GM12891 (cell line): ENCODE measurements at regions not wholly inside any gene's neighbourhood (a gene's known extent, or its start where the extent isn't known, plus 50 kb on each side); places are given as distances from the start of the nearest gene placed in this dataset.
"Not testable (repeated sequence)": the region's sequence is repeated elsewhere in the genome, so short reads cannot be mapped to it uniquely, and the experiment has no call there.

Experiments
- DNase-seq: peaks from one replicate; pipeline ENCODE4 v3.0.0; 2011; ENCODE audit warnings: low spot score; ENCODE audit not compliant: insufficient read length
- FAIRE-seq: peaks from 2 replicates; lab custom pipeline; 2011; peaks lifted over from hg19 to GRCh38; lab: Jason Lieb, UNC
- PAX5 ChIP-seq: IDR thresholded peaks from 2 replicates; pipeline ENCODE4 v1.6.1; 2011; ENCODE audit warnings: low read length, moderate library complexity, mild to moderate bottlenecking; ENCODE audit not compliant: insufficient read depth, severe bottlenecking
- POLR2A ChIP-seq: IDR thresholded peaks from 2 replicates; pipeline ENCODE4 v1.6.1; 2011; ENCODE audit warnings: low read depth, low read length, control low read depth
- POLR2AphosphoS5 ChIP-seq: IDR thresholded peaks from 2 replicates; pipeline ENCODE4 v1.6.1; 2011; ENCODE audit warnings: low read depth, low read length, control low read depth
- POU2F2 ChIP-seq: IDR thresholded peaks from 2 replicates; pipeline ENCODE4 v1.6.1; 2011; ENCODE audit warnings: low read depth, mild to moderate bottlenecking, control low read depth, low read length, moderate library complexity
- SPI1 ChIP-seq: IDR thresholded peaks from 2 replicates; pipeline ENCODE4 v1.6.1; 2011; ENCODE audit warnings: low read depth, low read length, control low read depth
- TAF1 ChIP-seq: IDR thresholded peaks from 2 replicates; pipeline ENCODE4 v1.6.1; 2011; ENCODE audit warnings: low read depth, low read length, control low read depth

DNA sequence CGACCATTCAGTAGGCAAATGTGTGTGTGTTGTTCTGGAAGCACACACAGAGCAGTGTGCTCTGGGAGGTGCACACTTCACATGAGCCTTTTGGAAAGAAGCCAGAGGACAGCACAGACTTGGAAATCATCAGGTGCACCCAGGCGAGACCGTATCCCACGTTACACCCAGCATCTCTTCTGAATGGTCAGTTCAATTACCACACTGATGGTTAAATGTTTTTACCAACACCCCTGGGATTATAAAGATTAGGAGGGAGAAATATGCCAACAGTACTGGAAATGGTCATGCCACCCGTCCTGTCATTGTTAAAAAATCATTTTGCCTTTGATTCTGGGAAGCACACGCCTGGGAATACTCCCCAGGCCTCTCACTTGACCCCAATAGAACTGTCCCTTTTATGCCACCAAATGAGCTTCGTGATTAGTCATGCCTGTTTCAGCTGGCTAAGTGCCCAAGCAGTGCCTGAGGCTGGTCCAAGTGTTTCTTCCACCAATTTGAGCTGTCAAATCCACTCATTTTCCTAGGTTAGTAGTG lies 183.7 kb downstream of the NRP2 start:
- DNase-seq, result no peak
- no peak for FAIRE-seq
- TF ChIP-seq PAX5, result no peak
- no peak for TF ChIP-seq SPI1
- TF ChIP-seq TAF1, result no peak
- no peak for TF ChIP-seq POU2F2
- TF ChIP-seq POLR2AphosphoS5, result no peak
- TF ChIP-seq POLR2A, result no peak

DNA sequence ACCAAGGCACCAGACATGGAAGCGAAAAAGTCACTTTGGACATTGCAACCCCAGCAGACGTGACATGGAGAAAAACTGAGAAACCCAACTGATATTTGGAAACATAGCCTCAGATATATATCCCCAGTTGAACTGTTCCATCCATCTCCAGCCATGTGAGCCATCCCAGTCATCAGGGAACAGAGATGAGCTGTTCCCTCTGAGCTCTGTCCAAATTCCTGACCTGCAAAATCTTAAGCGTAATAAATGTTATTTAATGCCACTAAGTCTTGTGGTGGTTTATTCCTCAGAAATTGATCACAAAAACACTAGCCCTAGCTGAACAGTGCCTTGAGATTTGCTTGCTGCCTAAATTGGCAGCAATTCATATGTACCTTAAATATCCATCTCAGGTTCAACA lies 182.8 kb downstream of the NRP2 start:
- FAIRE-seq (no peak), DNase-seq (no peak)
- no peak for TF ChIP-seq PAX5
- TF ChIP-seq POLR2AphosphoS5, result no peak
- no peak for TF ChIP-seq POLR2A
- no peak for TF ChIP-seq SPI1
- no peak for TF ChIP-seq POU2F2
- TF ChIP-seq TAF1, result no peak

DNA sequence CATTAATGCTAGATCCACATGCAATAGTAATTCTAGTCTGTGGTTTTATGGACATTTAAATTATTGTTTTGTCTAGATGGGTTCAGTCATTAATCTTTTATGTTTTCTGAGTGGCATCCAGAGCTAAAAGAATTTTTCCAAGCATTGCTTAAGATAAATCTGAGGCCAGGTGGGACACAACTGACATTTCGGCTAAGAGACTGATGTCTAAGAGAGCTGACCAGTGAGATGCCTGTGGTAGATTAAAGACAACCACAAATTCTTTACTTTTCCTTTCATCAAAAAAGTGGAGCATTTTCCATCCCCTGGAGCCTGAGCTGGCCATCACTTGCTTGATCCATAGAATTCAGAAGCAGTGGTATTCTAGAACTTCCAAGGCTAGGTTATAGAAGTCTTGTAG lies 182.2 kb downstream of the NRP2 start:
- DNase-seq, result no peak
- FAIRE-seq, result no peak
- TF ChIP-seq SPI1 (no peak), TAF1 (no peak), POU2F2 (no peak), POLR2AphosphoS5 (no peak), PAX5 (no peak), POLR2A (no peak)

DNA sequence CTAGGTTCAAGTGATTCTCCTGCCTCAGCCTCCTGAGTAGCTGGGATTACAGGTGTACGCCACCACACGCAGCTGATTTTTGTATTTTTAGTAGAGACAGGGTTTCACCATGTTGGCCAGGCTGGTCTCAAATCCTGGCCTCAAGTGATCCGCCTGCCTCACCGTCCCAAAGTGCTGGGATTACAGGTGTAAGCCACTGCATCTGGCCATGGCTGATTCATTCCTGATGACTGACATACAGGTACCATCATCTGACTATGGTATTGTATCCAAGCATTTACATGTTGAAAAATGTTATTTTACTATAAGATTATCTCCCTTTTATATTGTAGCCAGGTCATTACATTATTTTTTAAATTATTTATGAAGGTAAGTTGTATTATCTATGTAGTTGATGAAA lies 180.5 kb downstream of the NRP2 start:
- not testable (repeated sequence) for FAIRE-seq, DNase-seq

DNA sequence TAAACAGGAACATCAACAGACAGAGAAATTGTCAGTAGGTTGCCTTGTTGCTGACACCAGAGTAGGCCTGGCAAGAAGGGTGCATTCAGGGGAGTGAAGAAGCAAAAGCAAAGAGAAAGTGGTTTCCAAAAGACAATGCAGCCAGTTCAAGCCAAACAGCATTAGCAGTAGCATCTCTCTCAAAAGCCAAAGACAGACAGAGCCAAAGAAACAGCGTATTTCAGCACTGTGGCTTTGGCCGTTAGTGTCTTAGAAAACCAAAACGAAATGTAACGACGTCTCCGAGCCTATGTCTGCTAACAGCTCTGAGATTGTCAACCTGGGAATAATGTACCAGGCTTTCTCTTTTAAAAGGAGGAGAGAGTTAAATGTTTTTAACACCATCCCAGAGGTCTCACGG lies 178.6 kb downstream of the NRP2 start:
- TF ChIP-seq SPI1 (no peak), POLR2AphosphoS5 (no peak), TAF1 (no peak)

DNA sequence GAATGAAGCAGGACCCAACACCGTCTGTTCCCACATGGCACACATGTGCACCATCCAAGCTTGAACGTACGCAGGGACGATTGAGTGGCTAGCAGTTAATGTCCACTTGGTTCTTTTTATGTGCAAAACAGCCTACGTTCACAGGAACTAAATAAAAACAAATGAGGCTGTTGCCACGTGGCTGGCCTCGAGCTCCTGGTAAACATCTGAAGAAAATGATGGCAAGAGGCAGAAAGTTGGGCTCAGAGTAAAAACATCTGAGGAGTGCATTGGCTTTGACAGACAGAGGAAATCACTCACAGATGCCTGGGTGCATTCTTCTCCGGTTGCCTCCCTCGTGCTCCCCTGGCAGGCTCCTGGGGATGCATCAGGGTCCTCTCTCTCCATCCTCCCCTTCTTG lies 177.9 kb downstream of the NRP2 start:
- no peak for DNase-seq
- TF ChIP-seq SPI1 (no peak), POLR2A (no peak), POLR2AphosphoS5 (no peak), TAF1 (no peak), POU2F2 (no peak), PAX5 (no peak)
- FAIRE-seq, result no peak

More for the DNA sequence above, 178.6 kb downstream of the NRP2 start:
- no peak for FAIRE-seq
- no peak for DNase-seq

DNA sequence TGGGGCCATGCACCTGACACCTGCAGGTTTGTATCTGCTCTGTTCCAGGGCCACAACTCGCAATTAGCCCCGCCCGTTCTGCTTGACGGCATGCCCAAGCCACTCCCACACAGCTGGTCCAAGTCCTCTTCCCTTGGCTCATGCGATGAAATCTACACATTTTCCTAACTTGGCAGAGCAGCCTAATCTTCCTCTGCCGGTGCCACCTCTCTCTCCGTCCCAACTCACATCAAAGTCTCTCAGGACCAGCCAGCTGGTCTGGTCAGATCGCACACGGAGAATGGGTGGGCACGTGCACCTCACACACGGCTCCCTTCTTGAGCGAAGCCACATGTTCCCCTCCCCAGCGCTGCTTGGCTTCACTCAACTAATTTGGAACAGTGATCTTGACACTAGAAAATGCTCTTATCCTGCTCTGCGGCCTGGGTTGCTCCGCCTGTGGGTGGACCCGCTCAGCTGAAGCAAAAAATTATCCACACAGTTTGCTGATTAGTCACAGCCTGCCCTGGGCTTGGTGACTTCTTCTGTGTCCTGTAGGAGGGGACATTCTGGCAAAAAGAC lies 176.7 kb downstream of the NRP2 start:
- DNase-seq (no peak), FAIRE-seq (no peak)
- no peak for TF ChIP-seq PAX5
- no peak for TF ChIP-seq SPI1
- no peak for TF ChIP-seq POLR2A
- no peak for TF ChIP-seq POLR2AphosphoS5
- no peak for TF ChIP-seq TAF1
- TF ChIP-seq POU2F2, result no peak

DNA sequence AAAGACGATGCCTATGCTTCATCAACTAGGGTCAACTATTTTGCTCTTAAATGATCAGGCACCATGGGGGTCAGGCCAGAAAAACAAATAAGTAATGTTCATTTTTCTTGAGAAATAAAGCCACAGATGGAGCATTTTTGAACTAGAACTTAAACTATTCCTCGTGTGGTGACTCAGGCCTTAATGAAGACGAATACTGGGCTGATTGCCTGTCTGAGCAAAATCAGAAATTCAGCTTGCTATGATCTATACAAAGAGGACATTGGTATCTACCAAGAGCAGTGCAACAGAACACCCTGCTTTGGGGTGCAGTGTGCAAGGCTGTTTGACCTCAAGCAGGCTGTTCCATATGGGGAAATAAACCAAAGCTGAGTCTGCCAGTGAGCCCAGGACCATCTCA lies 176.0 kb downstream of the NRP2 start:
- TF ChIP-seq PAX5 (no peak), POU2F2 (no peak), TAF1 (no peak), POLR2AphosphoS5 (no peak), SPI1 (no peak), POLR2A (no peak)
- DNase-seq, result no peak
- FAIRE-seq, result no peak

DNA sequence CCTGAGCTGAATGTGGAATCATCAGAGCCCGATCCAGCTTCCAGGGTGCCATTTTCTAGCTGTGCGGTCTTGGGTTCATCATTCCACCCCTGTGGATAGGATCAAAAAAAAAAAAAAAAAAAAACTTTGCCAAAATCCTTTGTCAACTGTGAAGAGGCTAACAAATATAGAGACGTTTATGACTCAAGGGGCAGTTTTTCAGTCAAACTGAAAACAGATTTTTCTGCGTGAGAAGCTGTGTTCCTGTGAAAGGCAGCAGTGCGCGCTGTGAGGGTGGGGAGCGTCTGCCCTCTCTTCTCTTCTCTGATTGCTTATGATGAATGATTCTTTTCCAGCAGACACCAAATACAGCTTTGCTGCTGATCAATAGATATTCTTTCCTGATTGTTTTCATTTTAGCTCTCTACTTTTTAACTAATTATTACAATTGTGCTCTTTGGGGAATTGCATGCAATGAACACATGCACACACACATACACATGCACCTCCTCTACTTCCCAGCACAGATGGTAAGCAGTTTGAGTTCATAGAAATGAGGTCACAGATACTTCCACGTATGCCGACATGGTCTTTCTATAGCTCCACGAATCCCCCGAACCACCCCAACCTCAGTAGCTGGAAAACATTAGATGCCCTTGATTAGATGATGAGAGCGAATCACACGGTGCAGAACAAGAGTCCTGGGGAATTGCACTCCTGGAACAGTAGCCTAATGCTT lies 175.4 kb downstream of the NRP2 start:
- DNase-seq (no peak), FAIRE-seq (no peak)
- no peak for TF ChIP-seq SPI1
- TF ChIP-seq PAX5, result no peak
- TF ChIP-seq TAF1, result no peak
- TF ChIP-seq POLR2AphosphoS5, result no peak
- TF ChIP-seq POLR2A, result no peak
- TF ChIP-seq POU2F2, result no peak

DNA sequence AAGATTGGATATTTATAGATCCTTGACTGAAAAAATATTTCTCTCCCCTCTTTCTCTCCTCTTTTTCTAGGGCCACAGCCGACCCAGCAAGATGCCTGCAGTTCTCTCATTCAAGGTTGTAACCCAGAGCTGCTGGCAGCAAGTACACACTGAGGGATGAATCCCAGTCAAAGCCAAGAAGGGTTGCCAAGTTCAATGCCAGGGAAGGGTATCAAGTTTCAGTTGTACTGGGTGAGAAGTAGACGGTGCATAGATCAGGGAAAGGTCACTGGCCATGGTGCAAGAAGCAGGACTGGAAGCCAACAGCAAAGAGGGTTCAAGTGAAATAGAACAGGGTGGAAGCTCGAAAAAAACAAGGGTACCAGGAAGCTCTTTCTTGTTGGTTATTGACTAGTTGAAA lies 170.2 kb downstream of the NRP2 start:
- no peak for DNase-seq
- TF ChIP-seq PAX5 (no peak), TAF1 (no peak), POLR2A (no peak), POU2F2 (no peak)
- no peak for FAIRE-seq
